PC-3 (cell line): ENCODE measurements at regions not wholly inside any gene's neighbourhood (a gene's known extent, or its start where the extent isn't known, plus 50 kb on each side); places are given as distances from the start of the nearest gene placed in this dataset.

Source experiments
- EZH2 ChIP-seq: fragments of 300-600 bp; sonication (generic); IDR thresholded peaks from one replicate; pipeline ENCODE4 v1.6.1; 2017; ENCODE audit warnings: antibody characterized with exemption, mild to moderate bottlenecking, low read length; ENCODE audit not compliant: unreplicated experiment
- EZH2phosphoT487 ChIP-seq: fragments of 300-600 bp; sonication (generic); IDR thresholded peaks from 2 replicates; pipeline ENCODE4 v1.6.1; 2018; ENCODE audit warnings: mild to moderate bottlenecking, antibody characterized with exemption, low read length, borderline replicate concordance
- TF ChIP-seq, protein P1 (sequence below): fragments of 300-600 bp; sonication (generic); conservative IDR thresholded peaks from 2 replicates; pipeline ENCODE4 v1.5.1; 2017; ENCODE audit warnings: antibody characterized with exemption, low read depth, mild to moderate bottlenecking, low read length

DNA sequence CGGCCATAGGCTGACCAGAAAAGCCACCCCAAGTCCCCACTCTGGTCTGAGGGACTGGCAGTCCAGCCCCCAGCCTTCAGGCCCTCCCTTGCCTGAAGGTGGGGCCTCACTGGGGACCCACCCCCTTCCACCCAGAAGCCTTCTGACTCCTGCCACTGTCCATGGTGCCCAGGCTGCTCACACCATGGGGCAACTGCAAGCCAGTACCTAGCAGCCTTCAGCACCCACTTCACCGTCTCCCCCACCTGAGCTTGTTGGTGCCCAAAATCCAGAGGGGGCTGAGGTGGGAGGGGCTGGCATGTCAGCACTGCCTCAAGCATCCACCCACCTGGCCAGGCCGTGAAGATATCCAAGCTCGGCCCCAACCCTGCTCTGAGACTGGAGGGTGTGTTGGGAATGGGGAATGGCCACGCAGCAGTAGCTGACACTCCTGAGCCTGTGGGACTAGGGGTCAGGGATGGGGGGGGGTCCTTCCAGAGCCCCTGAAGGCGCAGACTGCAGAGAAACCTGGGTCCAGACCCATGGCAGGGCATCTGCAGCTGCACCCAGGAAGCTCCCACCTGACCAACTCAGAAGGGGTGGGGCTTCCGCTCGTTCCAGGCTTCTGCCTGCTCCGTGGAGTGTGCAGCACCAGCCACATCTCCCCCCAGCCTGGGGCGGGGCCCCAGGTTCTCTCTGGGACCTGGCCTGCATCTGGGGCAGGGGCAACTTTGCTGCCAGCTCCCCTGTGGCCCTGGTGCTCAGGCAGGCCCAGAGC is 942.1 kb upstream of the EPHA7 start:
- TF ChIP-seq, protein P1, sequence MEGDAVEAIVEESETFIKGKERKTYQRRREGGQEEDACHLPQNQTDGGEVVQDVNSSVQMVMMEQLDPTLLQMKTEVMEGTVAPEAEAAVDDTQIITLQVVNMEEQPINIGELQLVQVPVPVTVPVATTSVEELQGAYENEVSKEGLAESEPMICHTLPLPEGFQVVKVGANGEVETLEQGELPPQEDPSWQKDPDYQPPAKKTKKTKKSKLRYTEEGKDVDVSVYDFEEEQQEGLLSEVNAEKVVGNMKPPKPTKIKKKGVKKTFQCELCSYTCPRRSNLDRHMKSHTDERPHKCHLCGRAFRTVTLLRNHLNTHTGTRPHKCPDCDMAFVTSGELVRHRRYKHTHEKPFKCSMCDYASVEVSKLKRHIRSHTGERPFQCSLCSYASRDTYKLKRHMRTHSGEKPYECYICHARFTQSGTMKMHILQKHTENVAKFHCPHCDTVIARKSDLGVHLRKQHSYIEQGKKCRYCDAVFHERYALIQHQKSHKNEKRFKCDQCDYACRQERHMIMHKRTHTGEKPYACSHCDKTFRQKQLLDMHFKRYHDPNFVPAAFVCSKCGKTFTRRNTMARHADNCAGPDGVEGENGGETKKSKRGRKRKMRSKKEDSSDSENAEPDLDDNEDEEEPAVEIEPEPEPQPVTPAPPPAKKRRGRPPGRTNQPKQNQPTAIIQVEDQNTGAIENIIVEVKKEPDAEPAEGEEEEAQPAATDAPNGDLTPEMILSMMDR = no peak
- TF ChIP-seq EZH2phosphoT487 (no peak), EZH2 (no peak)
